HepG2 (cell line): ENCODE measurements at regions not wholly inside any gene's neighbourhood (a gene's known extent, or its start where the extent isn't known, plus 50 kb on each side); places are given as distances from the start of the nearest gene placed in this dataset.

Source experiments
- ATAC-seq: fragments of 200-7000 bp; cut with Tn5 transposase; 3 replicates; pipeline ENCODE4 v1.9.1; 2020; ENCODE audit warnings: mild to moderate bottlenecking, moderate library complexity
- BruUV-seq: library from RNA; stranded (reverse); fragments of 400-500 nt; replicated peaks from 2 replicates; lab custom pipeline; 2021; lab: Mats Ljungman, UMichigan
- CTCF ChIA-PET: fragments of 300-600 bp; formaldehyde crosslinking; extraction: SDS; loops from one replicate; lab custom pipeline; 2021; ENCODE audit warnings: low total read pairs, inconsistent platforms, low intra/inter-chr PET ratio; lab: Yijun Ruan, JAX
- POLR2A ChIA-PET: fragments of 350-600 bp; sonication (Branson Sonifier 250); formaldehyde crosslinking; loops from one replicate; lab custom pipeline; 2020; ENCODE audit warnings: antibody characterized with exemption, inconsistent platforms; lab: Yijun Ruan, JAX
- DNase-seq: peaks from one replicate; pipeline ENCODE4 v3.0.0-alpha.2; 2015; ENCODE audit warnings: low spot score
- FAIRE-seq: peaks from 3 replicates; lab custom pipeline; 2011; peaks lifted over from hg19 to GRCh38; lab: Jason Lieb, UNC
- H2AFZ ChIP-seq: one replicate; pipeline ENCODE4 v1.6.1; 2011; ENCODE audit warnings: low read length, inconsistent platforms
- H3K27ac ChIP-seq: fragments of 300-600 bp; 3 replicates; pipeline ENCODE4 v1.8.0; 2011; ENCODE audit warnings: mixed run types, mild to moderate bottlenecking, mixed read lengths, low read length, inconsistent platforms; ENCODE audit not compliant: insufficient read depth; ENCODE audit errors: extremely low read length
- H3K27me3 ChIP-seq, 2 experiments: fragments of 200-600 bp in 1 of 2; 2 replicates in 1 of 2; 3 replicates in 1 of 2; pipeline versions ENCODE4 v1.6.0 to v1.8.0; 2011; ENCODE audit warnings: low read length in 2 of 2, mild to moderate bottlenecking in 2 of 2, moderate library complexity in 2 of 2, inconsistent platforms in 1 of 2; ENCODE audit not compliant: insufficient read depth in 2 of 2, control insufficient read depth in 1 of 2
- H3K36me3 ChIP-seq, 2 experiments: fragments of 200-600 bp in 1 of 2; replicated peaks in 1 of 2; 2 replicates in 1 of 2; 3 replicates in 1 of 2; pipeline versions ENCODE4 v1.5.1 to v1.8.0; 2011; ENCODE audit warnings: low read length in 2 of 2, inconsistent platforms in 1 of 2; ENCODE audit not compliant: insufficient read depth in 2 of 2, control insufficient read depth in 1 of 2
- H3K4me1 ChIP-seq: 2 replicates; pipeline ENCODE4 v1.5.1; 2012; ENCODE audit warnings: low read length, inconsistent platforms; ENCODE audit not compliant: insufficient read depth
- H3K4me2 ChIP-seq: 2 replicates; pipeline ENCODE4 v1.6.0; 2011; ENCODE audit warnings: low read depth, low read length, inconsistent platforms
- H3K4me3 ChIP-seq, 3 experiments: fragments of 200-600 bp in 1 of 3; sonication (generic), shearing (Covaris generic) in 1 of 3; replicated peaks in 1 of 3; 2 replicates each; pipeline ENCODE4 v1.5.1; 2011 to 2016; ENCODE audit warnings: low read length in 3 of 3, inconsistent platforms in 2 of 3, low read depth in 2 of 3, mild to moderate bottlenecking in 2 of 3, control low read depth in 1 of 3, mixed read lengths in 1 of 3; ENCODE audit not compliant: insufficient read depth in 1 of 3
- H3K79me2 ChIP-seq: one replicate; pipeline ENCODE4 v1.6.1; 2011; ENCODE audit warnings: low read length, inconsistent platforms; ENCODE audit not compliant: insufficient read depth
- H3K9ac ChIP-seq: 2 replicates; pipeline ENCODE4 v1.6.0; 2011; ENCODE audit warnings: mild to moderate bottlenecking, low read depth, low read length, inconsistent platforms; ENCODE audit not compliant: insufficient read depth
- H3K9me3 ChIP-seq: 2 replicates; pipeline ENCODE4 v1.5.1; 2012; ENCODE audit warnings: mild to moderate bottlenecking, low read length
- H4K20me1 ChIP-seq: 2 replicates; pipeline ENCODE4 v1.6.0; 2011; ENCODE audit warnings: inconsistent platforms, mild to moderate bottlenecking, low read length, moderate library complexity; ENCODE audit not compliant: insufficient read depth
- ARNTL ChIP-seq: sonication (generic); formaldehyde crosslinking; IDR thresholded peaks from 2 replicates; pipeline ENCODE4 v1.4.0; 2020; ENCODE audit warnings: mild to moderate bottlenecking, missing genetic modification reagents
- ATF4 ChIP-seq, 2 experiments: fragments of 450-650 bp in 1 of 2; sonication (generic) in 1 of 2; formaldehyde crosslinking; IDR thresholded peaks; 2 replicates each; pipeline versions ENCODE4 v1.5.0 to v1.8.0; 2020 to 2022; ENCODE audit warnings: mild to moderate bottlenecking in 1 of 2, missing genetic modification reagents in 1 of 2
- CEBPZ ChIP-seq: IDR thresholded peaks from 2 replicates; pipeline ENCODE4 v1.6.1; 2012; ENCODE audit warnings: low read length, improper control_type of control experiment
- ETS1 ChIP-seq: sonication (generic); formaldehyde crosslinking; IDR thresholded peaks from 2 replicates; pipeline ENCODE4 v1.4.0; 2020; ENCODE audit warnings: missing genetic modification reagents
- HDAC1 ChIP-seq: sonication (generic); formaldehyde crosslinking; IDR thresholded peaks from 2 replicates; pipeline ENCODE4 v1.5.1; 2020; ENCODE audit warnings: mild to moderate bottlenecking, missing genetic modification reagents
- MIER3 ChIP-seq: IDR thresholded peaks from 2 replicates; pipeline ENCODE4 v1.6.1; 2016; ENCODE audit warnings: missing compliant biosample characterization, borderline replicate concordance
- MXD4 ChIP-seq: IDR thresholded peaks from 2 replicates; pipeline ENCODE4 v1.6.1; 2016; ENCODE audit warnings: mild to moderate bottlenecking, missing biosample characterization, missing genetic modification reagents
- RFXAP ChIP-seq: sonication (generic); formaldehyde crosslinking; IDR thresholded peaks from 2 replicates; pipeline ENCODE4 v1.4.0; 2020; ENCODE audit warnings: missing genetic modification reagents, borderline replicate concordance
- RXRB ChIP-seq: IDR thresholded peaks from 2 replicates; pipeline ENCODE4 v1.6.1; 2016; ENCODE audit warnings: borderline replicate concordance, missing genetic modification reagents, missing compliant biosample characterization
- STAT5B ChIP-seq: sonication (generic); formaldehyde crosslinking; IDR thresholded peaks from 2 replicates; pipeline ENCODE4 v1.4.0; 2020; ENCODE audit warnings: missing genetic modification reagents
- TMF1 ChIP-seq: sonication (generic); formaldehyde crosslinking; IDR thresholded peaks from 2 replicates; pipeline ENCODE4 v1.8.1; 2022; ENCODE audit warnings: low read depth, missing genetic modification reagents
- ZNF484 ChIP-seq: sonication (generic); formaldehyde crosslinking; IDR thresholded peaks from 2 replicates; pipeline ENCODE4 v1.5.1; 2020; ENCODE audit warnings: mild to moderate bottlenecking, low read depth, missing genetic modification reagents, borderline replicate concordance
- ZNF570 ChIP-seq: sonication (generic); formaldehyde crosslinking; IDR thresholded peaks from 2 replicates; pipeline ENCODE4 v1.4.0; 2020; ENCODE audit warnings: mild to moderate bottlenecking, missing genetic modification reagents, borderline replicate concordance
- ZNF614 ChIP-seq: IDR thresholded peaks from 2 replicates; pipeline ENCODE4 v1.6.1; 2018; ENCODE audit warnings: missing biosample characterization, missing genetic modification reagents, inconsistent platforms, borderline replicate concordance
- ZNF878 ChIP-seq: sonication (generic); formaldehyde crosslinking; IDR thresholded peaks from 2 replicates; pipeline ENCODE4 v1.8.1; 2023; ENCODE audit warnings: mild to moderate bottlenecking, missing genetic modification reagents, moderate library complexity
- WGBS: methylation state at CpG from one replicate; pipeline ENCODE4 v1.1.6; 2017; ENCODE audit warnings: low lambda C conversion rate; 5-methylcytosine and 5-hydroxymethylcytosine counted together
- in situ Hi-C: cut with HindIII; loops from 2 replicates; pipeline ENCODE4 v1.10.0; 2017; ENCODE audit warnings: low pct_unique_long_range_greater_than_20kb; ENCODE audit not compliant: extremely low pct_ligation_motif_present
- intact Hi-C: fragments of 100-400 bp; cut with micrococcal nuclease; formaldehyde crosslinking; loops from one replicate; pipeline ENCODE4 v1.10.0; 2022; ENCODE audit not compliant: unreplicated experiment

- H3K9ac ChIP-seq, result no peak overlapping the region
- no peak overlapping the region for H3K27ac ChIP-seq
- DNase-seq (no peak), ATAC-seq (no peak), FAIRE-seq (no peak)
- in situ Hi-C loops, result no loop called here
- H2AFZ ChIP-seq, result no peak overlapping the region
- no TSS peak for BruUV-seq
- no peaks in the 10 kb centered on the region for H3K27me3 ChIP-seq
- no peak for TF ChIP-seq ZNF878 (CRISPR knock-in tag)
- no peak for TF ChIP-seq MIER3
- no peak for TF ChIP-seq RXRB (CRISPR knock-in tag)
- no peak for TF ChIP-seq MXD4 (CRISPR knock-in tag)
- no peak for TF ChIP-seq HDAC1
- TF ChIP-seq ETS1 (CRISPR knock-in tag), result no peak
- no peak for TF ChIP-seq TMF1 (CRISPR knock-in tag)
- no peak for TF ChIP-seq CEBPZ
- no peak for TF ChIP-seq ATF4 (CRISPR knock-in tag; IDR thresholded peaks at IDR 0.05)
- no peak for TF ChIP-seq RFXAP (CRISPR knock-in tag)
- no peak for TF ChIP-seq ZNF614 (CRISPR knock-in tag)
- TF ChIP-seq ZNF570 (CRISPR knock-in tag), result no peak
- no peak for TF ChIP-seq ARNTL (CRISPR knock-in tag)
- no peak for TF ChIP-seq ZNF484
- no peak for TF ChIP-seq STAT5B
- no peaks in the 10 kb centered on the region for H3K36me3 ChIP-seq
- intact Hi-C loops, result no loop called here
- CTCF ChIA-PET, result no interaction called here
- POLR2A ChIA-PET, result no interaction called here
- no peaks in the 10 kb centered on the region for H3K79me2 ChIP-seq
- WGBS, result 0% methylated on average over 1 of the region's 1 CpG
- H4K20me1 ChIP-seq, result no peaks in the 10 kb centered on the region
- H3K4me2 ChIP-seq, result no peak overlapping the region
- H3K9me3 ChIP-seq, result no peaks in the 10 kb centered on the region
- no peak overlapping the region for H3K4me3 ChIP-seq
- no peaks in the 10 kb centered on the region for H3K4me1 ChIP-seq
These were observed 106.5 kb upstream of the PARP8 start for GRCh38 chr5:50559955-50560354.
